ENCODE measurements at regions not wholly inside any gene's neighbourhood (a gene's known extent, or its start where the extent isn't known, plus 50 kb on each side); places are given as distances from the start of the nearest gene placed in this dataset.
"Not testable (repeated sequence)": the region's sequence is repeated elsewhere in the genome, so short reads cannot be mapped to it uniquely, and the experiment has no call there.

- ChIA-PET CTCF (no interaction called here), POLR2A (no interaction called here)
- Histone ChIP-seq H3K27me3 (ENCODE audit: control insufficient read depth, insufficient read depth, low read length) (no peaks in the 10 kb centered on the region), H3K27ac (ENCODE audit: low read depth, low read length) (no peak overlapping the region), H3K4me3 (ENCODE audit: low read depth, low read length) (no peak overlapping the region), H3K9me3 (ENCODE audit: control insufficient read depth, insufficient read depth, low read length) (peaks cover 25% of the 10 kb centered on the region)
- no peak for TF ChIP-seq CTCF (IDR thresholded peaks at IDR 0.05; ENCODE audit: low read depth, low read length)
- DNase-seq (ENCODE audit: low read depth, low spot score): no peak
Measured at GRCh38 chr16:26627958-26628357, 438.8 kb upstream of the C16orf82 start.

DNA sequence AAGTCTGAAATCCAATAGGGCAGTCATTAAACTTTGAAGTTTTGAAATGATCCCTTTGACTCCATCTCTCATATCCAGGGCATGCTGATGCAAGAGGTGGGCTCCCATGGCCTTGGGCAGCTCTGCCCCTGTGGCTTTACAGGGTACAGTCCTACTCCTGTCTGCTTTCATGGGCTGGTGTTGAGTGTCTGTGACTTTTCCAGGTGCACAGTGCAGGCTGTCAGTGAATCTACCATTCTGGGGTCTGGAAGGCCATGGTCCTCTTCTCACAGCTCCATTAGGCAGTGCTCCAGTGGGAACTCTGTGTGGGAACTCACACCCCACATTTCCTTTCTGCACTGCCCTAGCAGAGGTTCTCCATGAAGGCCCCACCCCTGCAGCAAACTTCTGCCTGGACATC lies 435.4 kb upstream of the C16orf82 start:
- H3K27ac ChIP-seq (ENCODE audit: low read depth, low read length); H3K9me3 ChIP-seq (ENCODE audit: control insufficient read depth, insufficient read depth, low read length); DNase-seq (ENCODE audit: low read depth, low spot score); H3K27me3 ChIP-seq (ENCODE audit: control insufficient read depth, insufficient read depth, low read length); POLR2A ChIA-PET; H3K4me3 ChIP-seq (ENCODE audit: low read depth, low read length); CTCF ChIA-PET: not testable (repeated sequence)

DNA sequence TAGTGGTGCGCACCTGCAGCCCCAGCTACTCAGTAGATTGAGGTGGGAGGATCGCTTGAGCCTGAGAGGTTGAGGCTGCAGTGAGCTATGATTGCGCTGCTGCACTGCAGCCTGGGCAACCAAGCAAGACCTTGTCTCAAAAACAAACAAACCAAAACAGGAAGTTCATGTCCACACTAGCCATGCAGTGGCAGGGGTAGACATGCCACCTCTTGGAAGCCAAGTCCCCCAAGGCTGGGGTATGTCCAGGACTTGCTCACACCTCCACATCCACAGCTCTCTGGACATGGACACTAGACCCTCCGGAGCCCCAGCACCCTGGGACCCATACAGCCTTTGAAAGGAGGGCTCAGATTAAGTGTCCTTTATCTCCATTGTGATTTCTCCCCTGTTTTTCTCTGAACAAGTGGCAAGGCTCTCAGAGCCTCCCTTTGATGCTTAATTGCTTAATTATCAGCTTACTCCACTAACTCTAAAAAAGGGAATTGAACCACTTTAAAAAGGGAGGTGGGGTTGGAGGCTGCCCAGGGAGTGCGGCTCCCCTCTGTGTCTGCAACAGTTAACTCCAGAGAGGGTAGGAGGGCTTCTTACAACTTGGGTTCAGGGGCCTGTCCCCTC lies 424.6 kb upstream of the C16orf82 start:
- Histone ChIP-seq H3K27me3 (ENCODE audit: control insufficient read depth, insufficient read depth, low read length) (no peaks in the 10 kb centered on the region), H3K27ac (ENCODE audit: low read depth, low read length) (no peak overlapping the region), H3K9me3 (ENCODE audit: control insufficient read depth, insufficient read depth, low read length) (peaks cover 26% of the 10 kb centered on the region), H3K4me3 (ENCODE audit: low read depth, low read length) (no peak overlapping the region)
- TF ChIP-seq CTCF (IDR thresholded peaks at IDR 0.05; ENCODE audit: low read depth, low read length): no peak
- ChIA-PET CTCF (no interaction called here), POLR2A (no interaction called here)
- no peak for DNase-seq (ENCODE audit: low read depth, low spot score)

DNA sequence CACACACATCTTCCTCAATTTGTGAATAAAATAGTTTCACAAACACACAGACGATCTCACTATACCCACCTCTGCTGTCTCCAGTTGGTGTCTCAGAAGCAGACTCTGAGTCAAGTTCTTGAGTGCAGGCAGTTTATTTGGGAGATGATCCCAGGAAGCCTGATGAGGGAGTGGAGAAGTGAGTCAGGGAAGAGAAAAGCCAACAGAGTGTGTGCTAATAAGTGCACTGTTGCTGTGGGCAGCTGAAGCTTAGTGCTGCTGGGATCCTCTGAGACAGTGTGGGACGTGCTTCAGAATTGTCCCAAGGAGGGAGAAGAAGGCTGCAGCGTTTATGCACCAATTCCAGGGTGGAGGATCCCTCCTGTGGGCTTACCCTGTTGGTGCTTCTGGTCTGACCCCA lies 423.2 kb upstream of the C16orf82 start:
- ChIA-PET POLR2A (no interaction called here), CTCF (no interaction called here)
- no peak overlapping the region for H3K27ac ChIP-seq (ENCODE audit: low read depth, low read length)
- H3K4me3 ChIP-seq (ENCODE audit: low read depth, low read length): no peak overlapping the region
- TF ChIP-seq CTCF (IDR thresholded peaks at IDR 0.05; ENCODE audit: low read depth, low read length): no peak
- H3K9me3 ChIP-seq (ENCODE audit: control insufficient read depth, insufficient read depth, low read length): peaks cover 21% of the 10 kb centered on the region
- DNase-seq (ENCODE audit: low read depth, low spot score): no peak
- no peaks in the 10 kb centered on the region for H3K27me3 ChIP-seq (ENCODE audit: control insufficient read depth, insufficient read depth, low read length)

DNA sequence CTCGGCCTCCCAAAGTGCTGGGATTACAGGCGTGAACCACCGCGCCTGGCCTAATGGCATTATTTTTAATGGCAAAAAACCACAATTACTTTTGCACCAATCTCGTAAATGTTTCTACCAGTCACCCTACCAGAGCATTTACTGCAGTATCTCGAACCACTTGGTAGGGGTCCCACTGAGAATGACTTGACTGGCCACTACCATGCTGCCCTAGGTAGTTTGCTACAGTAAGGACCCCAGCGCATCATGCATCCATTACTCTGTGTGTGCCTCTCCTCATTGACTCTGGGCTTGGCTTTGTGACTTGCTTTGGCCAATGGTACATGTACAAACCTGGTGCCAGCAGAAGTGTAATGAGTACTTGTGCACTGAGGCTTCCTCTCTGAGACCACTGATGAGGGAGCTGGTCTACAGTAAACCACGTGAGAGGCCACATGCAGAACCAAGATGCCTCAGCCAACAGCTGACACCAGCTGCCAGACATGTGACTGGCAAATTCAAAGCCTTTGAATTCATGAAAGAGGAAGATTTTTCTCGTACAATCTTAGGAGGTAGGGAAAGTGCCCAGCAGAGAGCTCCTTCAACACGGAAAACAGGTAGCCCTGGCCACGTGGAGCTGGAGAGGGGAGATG lies 421.7 kb upstream of the C16orf82 start:
- no peak for TF ChIP-seq CTCF (IDR thresholded peaks at IDR 0.05; ENCODE audit: low read depth, low read length)
- H3K9me3 ChIP-seq (ENCODE audit: control insufficient read depth, insufficient read depth, low read length): peaks cover 21% of the 10 kb centered on the region
- CTCF ChIA-PET: no interaction called here
- H3K27me3 ChIP-seq (ENCODE audit: control insufficient read depth, insufficient read depth, low read length): no peaks in the 10 kb centered on the region
- POLR2A ChIA-PET: no interaction called here
- H3K4me3 ChIP-seq (ENCODE audit: low read depth, low read length): no peak overlapping the region
- H3K27ac ChIP-seq (ENCODE audit: low read depth, low read length): no peak overlapping the region
- DNase-seq (ENCODE audit: low read depth, low spot score): no peak
